WTC11 (cell line): ENCODE measurements at regions not wholly inside any gene's neighbourhood (a gene's known extent, or its start where the extent isn't known, plus 50 kb on each side); places are given as distances from the start of the nearest gene placed in this dataset.

ENCODE experiments used
- CREM ChIP-seq: sonication (generic); formaldehyde crosslinking; IDR thresholded peaks from 2 replicates; pipeline ENCODE4 v1.8.1; 2022; ENCODE audit warnings: mild to moderate bottlenecking, missing genetic modification reagents, moderate library complexity
- NR3C1 ChIP-seq: sonication (generic); formaldehyde crosslinking; conservative IDR thresholded peaks from 2 replicates; pipeline ENCODE4 v1.8.1; 2023; ENCODE audit warnings: low read depth, mild to moderate bottlenecking, missing genetic modification reagents
- TCF7 ChIP-seq: sonication (generic); formaldehyde crosslinking; IDR thresholded peaks from 2 replicates; pipeline ENCODE4 v1.8.0; 2022; ENCODE audit warnings: mild to moderate bottlenecking, low read depth, missing genetic modification reagents, moderate library complexity
- ZNF232 ChIP-seq: sonication (generic); formaldehyde crosslinking; IDR thresholded peaks from 2 replicates; pipeline ENCODE4 v1.8.0; 2022; ENCODE audit warnings: mild to moderate bottlenecking, missing genetic modification reagents
- TF ChIP-seq, protein P1 (sequence below): fragments of 200-600 bp; IDR thresholded peaks from 2 replicates; pipeline ENCODE4 v1.8.0; 2022; ENCODE audit warnings: antibody characterized with exemption
- TF ChIP-seq, protein P2 (sequence below): sonication (generic); formaldehyde crosslinking; IDR thresholded peaks from 2 replicates; pipeline ENCODE4 v1.8.0; 2023; ENCODE audit warnings: missing genetic modification reagents, mild to moderate bottlenecking, borderline replicate concordance

DNA sequence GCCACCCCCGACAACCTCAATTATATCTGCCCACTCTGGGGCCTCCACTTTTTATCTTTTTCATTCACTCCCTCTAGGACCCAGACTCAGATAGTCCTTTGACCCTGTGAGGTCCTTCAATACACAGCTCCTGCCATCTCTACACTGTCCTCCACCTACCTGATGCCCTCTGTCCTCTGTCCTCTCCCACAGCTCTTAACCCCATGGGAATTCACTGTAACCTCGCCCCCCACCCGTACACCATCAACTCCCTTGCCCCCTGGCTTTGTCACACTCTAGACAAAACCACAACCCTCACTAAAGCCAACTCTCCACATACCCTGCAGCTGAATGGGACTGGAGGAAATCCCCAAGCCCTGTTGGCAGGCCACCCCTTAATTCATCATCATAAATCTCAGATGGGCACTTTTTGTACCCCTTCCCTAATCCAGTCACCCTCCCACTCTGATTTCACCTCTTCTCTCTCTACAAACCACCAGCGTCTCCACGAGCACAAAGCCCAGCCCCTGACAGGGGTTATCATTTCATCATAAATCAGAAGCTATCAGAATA lies 52.3 kb upstream of the ENPP6 start:
- TF ChIP-seq NR3C1 (CRISPR knock-in tag), result no peak
- no peak for TF ChIP-seq TCF7 (CRISPR knock-in tag)
- no peak for TF ChIP-seq ZNF232 (CRISPR knock-in tag)
- TF ChIP-seq, protein P1, sequence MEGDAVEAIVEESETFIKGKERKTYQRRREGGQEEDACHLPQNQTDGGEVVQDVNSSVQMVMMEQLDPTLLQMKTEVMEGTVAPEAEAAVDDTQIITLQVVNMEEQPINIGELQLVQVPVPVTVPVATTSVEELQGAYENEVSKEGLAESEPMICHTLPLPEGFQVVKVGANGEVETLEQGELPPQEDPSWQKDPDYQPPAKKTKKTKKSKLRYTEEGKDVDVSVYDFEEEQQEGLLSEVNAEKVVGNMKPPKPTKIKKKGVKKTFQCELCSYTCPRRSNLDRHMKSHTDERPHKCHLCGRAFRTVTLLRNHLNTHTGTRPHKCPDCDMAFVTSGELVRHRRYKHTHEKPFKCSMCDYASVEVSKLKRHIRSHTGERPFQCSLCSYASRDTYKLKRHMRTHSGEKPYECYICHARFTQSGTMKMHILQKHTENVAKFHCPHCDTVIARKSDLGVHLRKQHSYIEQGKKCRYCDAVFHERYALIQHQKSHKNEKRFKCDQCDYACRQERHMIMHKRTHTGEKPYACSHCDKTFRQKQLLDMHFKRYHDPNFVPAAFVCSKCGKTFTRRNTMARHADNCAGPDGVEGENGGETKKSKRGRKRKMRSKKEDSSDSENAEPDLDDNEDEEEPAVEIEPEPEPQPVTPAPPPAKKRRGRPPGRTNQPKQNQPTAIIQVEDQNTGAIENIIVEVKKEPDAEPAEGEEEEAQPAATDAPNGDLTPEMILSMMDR, result no peak
- TF ChIP-seq CREM (CRISPR knock-in tag), result no peak
- TF ChIP-seq, protein P2, sequence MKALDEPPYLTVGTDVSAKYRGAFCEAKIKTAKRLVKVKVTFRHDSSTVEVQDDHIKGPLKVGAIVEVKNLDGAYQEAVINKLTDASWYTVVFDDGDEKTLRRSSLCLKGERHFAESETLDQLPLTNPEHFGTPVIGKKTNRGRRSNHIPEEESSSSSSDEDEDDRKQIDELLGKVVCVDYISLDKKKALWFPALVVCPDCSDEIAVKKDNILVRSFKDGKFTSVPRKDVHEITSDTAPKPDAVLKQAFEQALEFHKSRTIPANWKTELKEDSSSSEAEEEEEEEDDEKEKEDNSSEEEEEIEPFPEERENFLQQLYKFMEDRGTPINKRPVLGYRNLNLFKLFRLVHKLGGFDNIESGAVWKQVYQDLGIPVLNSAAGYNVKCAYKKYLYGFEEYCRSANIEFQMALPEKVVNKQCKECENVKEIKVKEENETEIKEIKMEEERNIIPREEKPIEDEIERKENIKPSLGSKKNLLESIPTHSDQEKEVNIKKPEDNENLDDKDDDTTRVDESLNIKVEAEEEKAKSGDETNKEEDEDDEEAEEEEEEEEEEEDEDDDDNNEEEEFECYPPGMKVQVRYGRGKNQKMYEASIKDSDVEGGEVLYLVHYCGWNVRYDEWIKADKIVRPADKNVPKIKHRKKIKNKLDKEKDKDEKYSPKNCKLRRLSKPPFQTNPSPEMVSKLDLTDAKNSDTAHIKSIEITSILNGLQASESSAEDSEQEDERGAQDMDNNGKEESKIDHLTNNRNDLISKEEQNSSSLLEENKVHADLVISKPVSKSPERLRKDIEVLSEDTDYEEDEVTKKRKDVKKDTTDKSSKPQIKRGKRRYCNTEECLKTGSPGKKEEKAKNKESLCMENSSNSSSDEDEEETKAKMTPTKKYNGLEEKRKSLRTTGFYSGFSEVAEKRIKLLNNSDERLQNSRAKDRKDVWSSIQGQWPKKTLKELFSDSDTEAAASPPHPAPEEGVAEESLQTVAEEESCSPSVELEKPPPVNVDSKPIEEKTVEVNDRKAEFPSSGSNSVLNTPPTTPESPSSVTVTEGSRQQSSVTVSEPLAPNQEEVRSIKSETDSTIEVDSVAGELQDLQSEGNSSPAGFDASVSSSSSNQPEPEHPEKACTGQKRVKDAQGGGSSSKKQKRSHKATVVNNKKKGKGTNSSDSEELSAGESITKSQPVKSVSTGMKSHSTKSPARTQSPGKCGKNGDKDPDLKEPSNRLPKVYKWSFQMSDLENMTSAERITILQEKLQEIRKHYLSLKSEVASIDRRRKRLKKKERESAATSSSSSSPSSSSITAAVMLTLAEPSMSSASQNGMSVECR (CRISPR knock-in tag), result no peak
